PC-3 (cell line): ENCODE measurements at regions not wholly inside any gene's neighbourhood (a gene's known extent, or its start where the extent isn't known, plus 50 kb on each side); places are given as distances from the start of the nearest gene placed in this dataset.

ENCODE experiments used
- ATAC-seq: fragments of 200-7000 bp; cut with Tn5 transposase; 2 replicates; pipeline ENCODE4 v1.9.1; 2020; ENCODE audit warnings: mild to moderate bottlenecking, moderate library complexity
- BruUV-seq: library from RNA; stranded (reverse); fragments of 400-500 nt; replicated peaks from 2 replicates; lab custom pipeline; 2021; lab: Mats Ljungman, UMichigan
- CTCF ChIA-PET: fragments of 300-600 bp; sonication (Branson Sonifier 250); formaldehyde crosslinking; loops from one replicate; lab custom pipeline; 2022; ENCODE audit warnings: antibody characterized with exemption; lab: Charles Lee
- POLR2A ChIA-PET: fragments of 300-600 bp; sonication (Branson Sonifier 250); formaldehyde crosslinking; loops from one replicate; lab custom pipeline; 2022; ENCODE audit warnings: antibody characterized with exemption; ENCODE audit not compliant: unreplicated experiment; lab: Charles Lee
- DNase-seq: peaks from one replicate; pipeline ENCODE4 v3.0.0-alpha.2; 2015
- H2AFZ ChIP-seq: fragments of 300-600 bp; sonication (generic); 2 replicates; pipeline ENCODE4 v1.6.0; 2016; ENCODE audit warnings: antibody characterized with exemption, low read length
- H3F3A ChIP-seq: fragments of 300-600 bp; sonication (generic); one replicate; pipeline ENCODE4 v1.6.0; 2017; ENCODE audit warnings: antibody characterized with exemption, low read length, control low read depth, mild to moderate bottlenecking; ENCODE audit not compliant: unreplicated experiment
- H3K27ac ChIP-seq: fragments of 300-600 bp; sonication (generic); 2 replicates; pipeline ENCODE4 v1.5.1; 2016; ENCODE audit warnings: mild to moderate bottlenecking, low read length
- H3K27me3 ChIP-seq: fragments of 300-600 bp; sonication (generic); 2 replicates; pipeline ENCODE4 v1.6.1; 2016; ENCODE audit warnings: low read length, mixed read lengths
- H3K36me3 ChIP-seq: fragments of 300-600 bp; sonication (generic); 2 replicates; pipeline ENCODE4 v1.6.1; 2016; ENCODE audit warnings: low read depth, mixed run types, low read length, mixed read lengths
- H3K4me1 ChIP-seq: fragments of 300-600 bp; sonication (generic); 2 replicates; pipeline ENCODE4 v1.5.1; 2016; ENCODE audit warnings: low read length; ENCODE audit not compliant: insufficient read depth
- H3K4me2 ChIP-seq: fragments of 300-600 bp; sonication (generic); 2 replicates; pipeline ENCODE4 v1.6.0; 2016; ENCODE audit warnings: low read length
- H3K4me3 ChIP-seq: fragments of 300-600 bp; sonication (generic); 2 replicates; pipeline ENCODE4 v1.5.1; 2016; ENCODE audit warnings: mild to moderate bottlenecking, low read length, mixed read lengths
- H3K79me2 ChIP-seq: fragments of 300-600 bp; sonication (generic); 2 replicates; pipeline ENCODE4 v1.6.1; 2017; ENCODE audit warnings: low read length, mixed read lengths
- H3K9ac ChIP-seq: fragments of 300-600 bp; sonication (generic); 2 replicates; pipeline ENCODE4 v1.6.0; 2016; ENCODE audit warnings: mild to moderate bottlenecking, low read length
- H3K9me2 ChIP-seq: fragments of 300-600 bp; sonication (generic); replicated peaks from 2 replicates; pipeline ENCODE4 v1.6.1; 2016; ENCODE audit warnings: mixed run types, low read length, mixed read lengths
- H3K9me3 ChIP-seq: fragments of 300-600 bp; sonication (generic); 2 replicates; pipeline ENCODE4 v1.6.1; 2016; ENCODE audit warnings: low read length, mixed read lengths
- H4K20me1 ChIP-seq: fragments of 300-600 bp; sonication (generic); 2 replicates; pipeline ENCODE4 v1.6.1; 2016; ENCODE audit warnings: low read length, mixed read lengths
- CTCF ChIP-seq: fragments of 300-600 bp; sonication (generic); conservative IDR thresholded peaks from 2 replicates; pipeline ENCODE4 v1.5.1; 2017; ENCODE audit warnings: antibody characterized with exemption, low read depth, mild to moderate bottlenecking, low read length
- EZH2 ChIP-seq: fragments of 300-600 bp; sonication (generic); IDR thresholded peaks from one replicate; pipeline ENCODE4 v1.6.1; 2017; ENCODE audit warnings: antibody characterized with exemption, mild to moderate bottlenecking, low read length; ENCODE audit not compliant: unreplicated experiment
- EZH2phosphoT487 ChIP-seq: fragments of 300-600 bp; sonication (generic); IDR thresholded peaks from 2 replicates; pipeline ENCODE4 v1.6.1; 2018; ENCODE audit warnings: mild to moderate bottlenecking, antibody characterized with exemption, low read length, borderline replicate concordance
- intact Hi-C: fragments of 100-400 bp; cut with micrococcal nuclease; formaldehyde crosslinking; loops from 2 replicates; pipeline ENCODE4 v1.9.0; 2023

GRCh38 chr21:35971824-35972223 lies 88.5 kb downstream of the SETD4 start:
- CTCF ChIA-PET, result no interaction called here
- H3K4me2 ChIP-seq, result no peak overlapping the region
- TF ChIP-seq EZH2 (no peak), EZH2phosphoT487 (no peak), CTCF (no peak)
- DNase-seq (no peak), ATAC-seq (no peak)
- no peak overlapping the region for H3K9ac ChIP-seq
- intact Hi-C loops, result no loop called here
- no peaks in the 10 kb centered on the region for H4K20me1 ChIP-seq
- H3K27ac ChIP-seq, result no peak overlapping the region
- H3K9me2 ChIP-seq, result no peaks in the 10 kb centered on the region
- H3K9me3 ChIP-seq, result no peaks in the 10 kb centered on the region
- POLR2A ChIA-PET, result no interaction called here
- H3K27me3 ChIP-seq, result no peaks in the 10 kb centered on the region
- H3F3A ChIP-seq, result no peaks in the 10 kb centered on the region
- peaks cover 15% of the 10 kb centered on the region; the same call in 1 of the 2 replicates for H3K4me1 ChIP-seq
- H3K79me2 ChIP-seq, result no peaks in the 10 kb centered on the region
- H2AFZ ChIP-seq, result no peak overlapping the region
- H3K36me3 ChIP-seq, result no peaks in the 10 kb centered on the region
- no TSS peak for BruUV-seq
- H3K4me3 ChIP-seq, result no peak overlapping the region

GRCh38 chr21:35969281-35969680 lies 91.0 kb downstream of the SETD4 start:
- ChIA-PET POLR2A (no interaction called here), CTCF (no interaction called here)
- Histone ChIP-seq H3K9me3 (no peaks in the 10 kb centered on the region), H3K36me3 (no peaks in the 10 kb centered on the region), H3K9ac (no peak overlapping the region), H3K4me2 (no peak overlapping the region), H4K20me1 (no peaks in the 10 kb centered on the region), H3K4me3 (no peak overlapping the region), H3K79me2 (no peaks in the 10 kb centered on the region), H2AFZ (no peak overlapping the region), H3K27me3 (no peaks in the 10 kb centered on the region), H3F3A (no peaks in the 10 kb centered on the region), H3K9me2 (no peaks in the 10 kb centered on the region), H3K27ac (no peak overlapping the region), H3K4me1 (0 out of 2 replicates have a peak, but pooled peaks cover 2% of the 10 kb centered on the region)
- intact Hi-C loops, result no loop called here
- ATAC-seq (no peak), DNase-seq (no peak)
- BruUV-seq, result no TSS peak
- TF ChIP-seq CTCF (no peak), EZH2 (no peak), EZH2phosphoT487 (no peak)

- Histone ChIP-seq H3K27ac (no peak overlapping the region), H3K9ac (no peak overlapping the region), H3K4me2 (no peak overlapping the region), H3K9me2 (no peaks in the 10 kb centered on the region), H3K36me3 (no peaks in the 10 kb centered on the region), H3K9me3 (no peaks in the 10 kb centered on the region), H3K27me3 (no peaks in the 10 kb centered on the region), H4K20me1 (no peaks in the 10 kb centered on the region), H3K79me2 (no peaks in the 10 kb centered on the region), H2AFZ (no peak overlapping the region), H3F3A (no peaks in the 10 kb centered on the region), H3K4me1 (no peaks in the 10 kb centered on the region), H3K4me3 (no peak overlapping the region)
- no peak for DNase-seq
- TF ChIP-seq EZH2phosphoT487, result no peak
- no peak for TF ChIP-seq CTCF
- TF ChIP-seq EZH2, result no peak
- intact Hi-C loops, result no loop called here
- ChIA-PET POLR2A (no interaction called here), CTCF (no interaction called here)
- BruUV-seq, result no TSS peak
- ATAC-seq, result no peak
Measured at GRCh38 chr21:35968564-35968963, 91.8 kb downstream of the SETD4 start.
